Activated T-helper 17 cell treated with anti-CD3 and anti-CD28 coated beads, Interleukin-2, amount 50 U/mL, for 72 hours (primary cell): ENCODE measurements at regions not wholly inside any gene's neighbourhood (a gene's known extent, or its start where the extent isn't known, plus 50 kb on each side); places are given as distances from the start of the nearest gene placed in this dataset.

Source experiments
- ATAC-seq: fragments of 150-1000 bp; cut with Tn5 transposase; replicated peaks from 2 replicates; pipeline ENCODE4 v1.10.0; 2021; ENCODE audit warnings: mild to moderate bottlenecking, moderate library complexity
- H3K27ac Mint-ChIP-seq: one replicate; pipeline ENCODE4 v1.8.0; 2022; ENCODE audit warnings: mixed read lengths
- H3K27me3 Mint-ChIP-seq: one replicate; pipeline ENCODE4 v1.8.0; 2022; ENCODE audit warnings: mixed read lengths
- H3K36me3 Mint-ChIP-seq: one replicate; pipeline ENCODE4 v1.8.0; 2022; ENCODE audit warnings: low read depth, mild to moderate bottlenecking, mixed read lengths
- H3K4me1 Mint-ChIP-seq: one replicate; pipeline ENCODE4 v1.8.0; 2022; ENCODE audit warnings: mixed read lengths
- H3K4me3 Mint-ChIP-seq: one replicate; pipeline ENCODE4 v1.8.0; 2022; ENCODE audit warnings: mild to moderate bottlenecking, mixed read lengths
- H3K9me3 Mint-ChIP-seq: one replicate; pipeline ENCODE4 v1.8.0; 2022; ENCODE audit warnings: mixed read lengths

DNA sequence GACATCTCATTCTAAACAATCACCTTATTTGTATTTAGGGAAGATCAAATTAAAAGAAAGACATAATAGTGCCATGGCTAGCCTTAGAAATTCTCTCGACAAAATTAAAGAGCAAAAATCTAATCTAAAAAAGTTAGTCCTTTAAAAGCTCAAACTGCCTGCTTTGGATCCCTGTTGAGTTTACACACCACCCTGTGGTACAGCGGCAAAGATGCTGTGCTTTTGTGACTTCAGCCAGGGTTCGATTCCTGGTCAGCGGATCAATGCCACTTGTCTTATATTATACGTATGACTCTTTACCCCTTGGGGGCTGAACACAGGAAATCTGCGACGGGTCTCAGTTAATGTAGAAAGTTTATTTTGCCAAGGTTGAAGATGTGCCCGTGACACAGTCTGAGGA lies 51.3 kb upstream of the VOPP1 start:
- Mint-ChIP-seq H3K4me3 (no peak overlapping the region), H3K4me1 (no peaks in the 10 kb centered on the region)

DNA sequence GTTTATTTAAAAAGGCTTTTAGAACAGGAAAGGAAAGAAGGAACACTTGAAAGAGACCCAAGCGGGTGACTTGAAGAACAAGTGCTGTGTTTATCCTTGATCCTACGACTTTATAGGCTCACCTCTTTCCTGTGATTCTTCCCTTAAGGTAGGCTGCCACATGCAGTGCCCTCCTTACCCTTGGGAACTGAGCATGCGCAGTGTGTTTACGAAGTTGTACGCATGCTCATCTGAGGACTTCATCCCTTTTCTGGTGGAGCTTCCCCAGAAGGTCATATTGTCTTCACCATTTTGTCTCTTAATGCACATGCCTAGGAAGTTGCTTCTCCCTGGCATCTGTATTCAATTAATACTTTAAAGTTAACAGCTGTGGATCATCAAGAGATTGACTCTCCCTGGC lies 49.9 kb upstream of the VOPP1 start:
- Mint-ChIP-seq H3K9me3 (peaks cover 3% of the 10 kb centered on the region), H3K36me3 (no peaks in the 10 kb centered on the region), H3K27me3 (peaks cover 17% of the 10 kb centered on the region), H3K4me1 (no peaks in the 10 kb centered on the region), H3K4me3 (no peak overlapping the region), H3K27ac (no peak overlapping the region)
- no peak for ATAC-seq

More for the DNA sequence above, 51.3 kb upstream of the VOPP1 start:
- Mint-ChIP-seq H3K27me3 (peaks cover 12% of the 10 kb centered on the region), H3K9me3 (peaks cover 3% of the 10 kb centered on the region), H3K36me3 (no peaks in the 10 kb centered on the region), H3K27ac (no peak overlapping the region)
- no peak for ATAC-seq
